IMR-90 (cell line): ENCODE measurements at regions not wholly inside any gene's neighbourhood (a gene's known extent, or its start where the extent isn't known, plus 50 kb on each side); places are given as distances from the start of the nearest gene placed in this dataset.

ENCODE experiments used
- ATAC-seq: fragments of 200-7000 bp; cut with Tn5 transposase; 2 replicates; pipeline ENCODE4 v1.9.1; 2020; ENCODE audit warnings: low read depth, mild to moderate bottlenecking, moderate library complexity
- BruUV-seq: library from RNA; stranded (reverse); fragments of 400-500 nt; replicated peaks from 2 replicates; lab custom pipeline; 2021; lab: Mats Ljungman, UMichigan
- CTCF ChIA-PET: fragments of 300-600 bp; formaldehyde crosslinking; extraction: SDS; loops from one replicate; lab custom pipeline; 2021; ENCODE audit warnings: antibody characterized with exemption; lab: Yijun Ruan, JAX
- POLR2A ChIA-PET: fragments of 300-600 bp; sonication (Branson Sonifier 250); formaldehyde crosslinking; loops from one replicate; lab custom pipeline; 2022; ENCODE audit warnings: antibody characterized with exemption; ENCODE audit not compliant: unreplicated experiment; lab: Charles Lee
- DNase-seq: peaks from one replicate; pipeline ENCODE4 v3.0.0; 2013
- H2AFZ ChIP-seq: replicated peaks from 2 replicates; pipeline ENCODE3; 2013; ENCODE audit warnings: low read length, mild to moderate bottlenecking; ENCODE audit not compliant: poor library complexity
- H2AK5ac ChIP-seq: 2 replicates; pipeline ENCODE4 v1.6.1; 2013; ENCODE audit warnings: low read depth, low read length, inconsistent platforms
- H2AK9ac ChIP-seq: replicated peaks from 2 replicates; pipeline ENCODE3; 2013; ENCODE audit warnings: mild to moderate bottlenecking, low read depth, low read length, moderate library complexity; ENCODE audit not compliant: poor library complexity
- H2BK120ac ChIP-seq: 2 replicates; pipeline ENCODE4 v1.6.1; 2013; ENCODE audit warnings: low read depth, low read length, inconsistent platforms
- H2BK15ac ChIP-seq: 3 replicates; pipeline ENCODE4 v1.6.1; 2013; ENCODE audit warnings: low read depth, low read length, inconsistent platforms
- H2BK20ac ChIP-seq: 2 replicates; pipeline ENCODE4 v1.6.1; 2013; ENCODE audit warnings: low read depth, mild to moderate bottlenecking, inconsistent platforms, low read length, moderate library complexity
- H2BK5ac ChIP-seq: 2 replicates; pipeline ENCODE4 v1.6.1; 2013; ENCODE audit warnings: mild to moderate bottlenecking, low read depth, low read length, inconsistent platforms; ENCODE audit not compliant: poor library complexity, severe bottlenecking
- H3K14ac ChIP-seq: replicated peaks from 2 replicates; pipeline ENCODE4 v1.6.1; 2013; ENCODE audit warnings: low read depth, low read length, inconsistent platforms
- H3K18ac ChIP-seq: 2 replicates; pipeline ENCODE4 v1.6.1; 2013; ENCODE audit warnings: low read depth, low read length, control low read depth
- H3K23ac ChIP-seq: 2 replicates; pipeline ENCODE4 v1.6.1; 2013; ENCODE audit warnings: low read depth, low read length, inconsistent platforms
- H3K27ac ChIP-seq: 2 replicates; pipeline ENCODE4 v1.5.1; 2013; ENCODE audit warnings: mild to moderate bottlenecking, control low read depth, low read length; ENCODE audit not compliant: insufficient read depth
- H3K27me3 ChIP-seq: 2 replicates; pipeline ENCODE4 v1.6.1; 2013; ENCODE audit warnings: low read length; ENCODE audit not compliant: control insufficient read depth, insufficient read depth
- H3K36me3 ChIP-seq: 2 replicates; pipeline ENCODE4 v1.6.1; 2013; ENCODE audit warnings: low read length, mixed read lengths; ENCODE audit not compliant: control insufficient read depth, insufficient read depth
- H3K4ac ChIP-seq: 2 replicates; pipeline ENCODE4 v1.6.1; 2013; ENCODE audit warnings: low read depth, low read length, inconsistent platforms
- H3K4me1 ChIP-seq: 2 replicates; pipeline ENCODE4 v1.6.1; 2013; ENCODE audit warnings: low read length, mixed read lengths; ENCODE audit not compliant: control insufficient read depth, insufficient read depth
- H3K4me2 ChIP-seq: 2 replicates; pipeline ENCODE4 v1.6.1; 2013; ENCODE audit warnings: low read depth, mild to moderate bottlenecking, control low read depth, low read length, moderate library complexity
- H3K4me3 ChIP-seq: 2 replicates; pipeline ENCODE4 v1.5.1; 2013; ENCODE audit warnings: low read depth, mild to moderate bottlenecking, control low read depth, low read length, moderate library complexity; ENCODE audit not compliant: insufficient read depth
- H3K56ac ChIP-seq: 2 replicates; pipeline ENCODE4 v1.6.1; 2013; ENCODE audit warnings: low read length, inconsistent platforms; ENCODE audit not compliant: insufficient read depth; ENCODE audit errors: extremely low read depth
- H3K79me1 ChIP-seq, 2 experiments: 2 replicates each; pipeline ENCODE4 v1.6.1; 2013; ENCODE audit warnings: low read length in 2 of 2, inconsistent platforms in 1 of 2, low read depth in 1 of 2
- H3K9ac ChIP-seq: 2 replicates; pipeline ENCODE4 v1.6.1; 2013; ENCODE audit warnings: low read depth, low read length, control low read depth
- H3K9me1 ChIP-seq: 2 replicates; pipeline ENCODE4 v1.6.1; 2013; ENCODE audit warnings: low read length, inconsistent platforms; ENCODE audit not compliant: insufficient read depth
- H3K9me3 ChIP-seq: 2 replicates; pipeline ENCODE4 v1.6.1; 2013; ENCODE audit warnings: low read length; ENCODE audit not compliant: control insufficient read depth, insufficient read depth
- H4K20me1 ChIP-seq: 2 replicates; pipeline ENCODE4 v1.6.1; 2013; ENCODE audit warnings: low read length, inconsistent platforms; ENCODE audit not compliant: insufficient read depth
- H4K5ac ChIP-seq: 2 replicates; pipeline ENCODE4 v1.6.1; 2013; ENCODE audit warnings: mild to moderate bottlenecking, low read depth, low read length, control low read depth
- H4K8ac ChIP-seq, 2 experiments: 2 replicates each; pipeline ENCODE4 v1.6.1; 2013; ENCODE audit warnings: low read depth in 2 of 2, low read length in 2 of 2, control low read depth in 1 of 2, inconsistent platforms in 1 of 2
- H4K91ac ChIP-seq: 2 replicates; pipeline ENCODE4 v1.6.1; 2013; ENCODE audit warnings: low read depth, low read length, inconsistent platforms; ENCODE audit not compliant: insufficient read depth
- POLR2A ChIP-seq: IDR thresholded peaks from 2 replicates; pipeline ENCODE4 v1.6.1; 2012; ENCODE audit warnings: mild to moderate bottlenecking, low read depth, low read length
- WGBS, 2 experiments: methylation state at CpG; one replicate each; pipeline versions ENCODE4 v1.1.5 to v1.1.7; 2013; ENCODE audit warnings: missing lambda C conversion rate in 2 of 2; ENCODE audit not compliant: insufficient read length in 1 of 2; ENCODE audit errors: extremely low coverage in 2 of 2; 5-methylcytosine and 5-hydroxymethylcytosine counted together
- dilution Hi-C: fragments of 300-500 bp; cut with HindIII; formaldehyde crosslinking; loops from one replicate; pipeline ENCODE4 v1.14.3; 2018; ENCODE audit warnings: low sequenced_read_pairs; ENCODE audit not compliant: unreplicated experiment
- in situ Hi-C: fragments of 300-500 bp; cut with MboI; formaldehyde crosslinking; loops from 3 replicates; pipeline ENCODE4 v1.14.3; 2019; ENCODE audit warnings: low sequenced_read_pairs, inconsistent platforms, mixed read lengths
- intact Hi-C: fragments of 100-400 bp; cut with micrococcal nuclease; formaldehyde crosslinking; loops from 2 replicates; pipeline ENCODE4 v1.10.0; 2022

DNA sequence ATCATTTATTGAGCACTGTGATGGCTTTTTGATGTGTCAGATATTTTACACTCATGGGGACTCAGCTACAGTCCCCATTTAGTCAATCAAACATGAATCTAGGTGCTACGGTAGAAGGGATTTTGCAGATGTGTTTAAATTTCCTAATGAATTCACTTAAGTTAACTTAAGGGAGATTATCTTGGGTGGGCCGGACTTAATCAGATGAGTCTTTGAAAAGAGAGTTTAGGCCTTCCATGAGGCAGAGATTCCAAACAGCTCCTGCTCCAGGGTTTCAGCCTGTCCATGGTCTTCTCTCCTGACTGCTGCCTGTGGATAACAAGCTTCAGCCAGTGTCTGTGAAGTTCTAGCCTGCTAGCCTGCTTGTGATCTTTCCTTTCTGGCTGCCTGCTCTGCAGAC lies 202.4 kb downstream of the IDS start:
- no peak for ATAC-seq
- Histone ChIP-seq H3K9me3 (no peaks in the 10 kb centered on the region), H2BK5ac (no peak overlapping the region), H4K5ac (no peak overlapping the region), H2AK9ac (no peak overlapping the region), H3K9me1 (no peaks in the 10 kb centered on the region), H2BK120ac (no peak overlapping the region), H4K91ac (no peak overlapping the region), H3K27ac (no peak overlapping the region), H2AFZ (no peak overlapping the region), H3K4me2 (no peak overlapping the region), H3K14ac (no peak overlapping the region), H3K4ac (no peak overlapping the region), H3K4me1 (no peaks in the 10 kb centered on the region), H4K8ac (no peak overlapping the region), H3K18ac (no peak overlapping the region), H3K23ac (no peak overlapping the region), H2BK20ac (no peak overlapping the region), H3K79me1 (no peaks in the 10 kb centered on the region), H3K9ac (no peak overlapping the region), H3K27me3 (no peaks in the 10 kb centered on the region), H4K20me1 (no peaks in the 10 kb centered on the region), H3K56ac (no peak overlapping the region), H3K4me3 (no peak overlapping the region), H3K36me3 (no peaks in the 10 kb centered on the region), H2BK15ac (no peak overlapping the region), H2AK5ac (no peak overlapping the region)
- ChIA-PET CTCF (no interaction called here), POLR2A (no interaction called here)
- in situ Hi-C loops (no loop called here), intact Hi-C loops (no loop called here), dilution Hi-C loops (no loop called here)
- WGBS, 2 experiments = no CpG with 5 or more reads among the region's 2 CpGs
- no TSS peak for BruUV-seq
- no peak for DNase-seq
- no peak for TF ChIP-seq POLR2A
